ENCODE measurements at regions not wholly inside any gene's neighbourhood (a gene's known extent, or its start where the extent isn't known, plus 50 kb on each side); places are given as distances from the start of the nearest gene placed in this dataset.

- Histone ChIP-seq H3K9me3 (ENCODE audit: control insufficient read depth, low read depth, low read length) (no peaks in the 10 kb centered on the region), H3K27me3 (ENCODE audit: control insufficient read depth, insufficient read depth, low read length) (no peaks in the 10 kb centered on the region), H3K27ac (ENCODE audit: low read length) (no peak overlapping the region), H3K4me3 (ENCODE audit: low read length) (no peak overlapping the region), H3K4me1 (ENCODE audit: control insufficient read depth, insufficient read depth, low read length) (no peaks in the 10 kb centered on the region), H3K36me3 (ENCODE audit: control insufficient read depth, insufficient read depth, low read length) (no peaks in the 10 kb centered on the region)
- DNase-seq = no peak
- no CpG with 5 or more reads among the region's 4 CpGs for WGBS (ENCODE audit: insufficient coverage, low lambda C conversion rate)
Measured at GRCh38 chrX:63993936-63994335, 208.9 kb upstream of the ARHGEF9 start.

- H3K4me1 ChIP-seq (ENCODE audit: control insufficient read depth, insufficient read depth, low read length) = no peaks in the 10 kb centered on the region
- no peak for DNase-seq
- no peaks in the 10 kb centered on the region for H3K27me3 ChIP-seq (ENCODE audit: control insufficient read depth, insufficient read depth, low read length)
- H3K27ac ChIP-seq (ENCODE audit: low read length) = no peak overlapping the region
- no peaks in the 10 kb centered on the region for H3K36me3 ChIP-seq (ENCODE audit: control insufficient read depth, insufficient read depth, low read length)
- no CpG with 5 or more reads among the region's 7 CpGs for WGBS (ENCODE audit: insufficient coverage, low lambda C conversion rate)
- no peak overlapping the region for H3K4me3 ChIP-seq (ENCODE audit: low read length)
- no peaks in the 10 kb centered on the region for H3K9me3 ChIP-seq (ENCODE audit: control insufficient read depth, low read depth, low read length)
Measured at GRCh38 chrX:63985906-63986305, 200.9 kb upstream of the ARHGEF9 start.

GRCh38 chrX:63979480-63979879 is 194.5 kb upstream of the ARHGEF9 start:
- Histone ChIP-seq H3K9me3 (ENCODE audit: control insufficient read depth, low read depth, low read length) (no peaks in the 10 kb centered on the region), H3K4me1 (ENCODE audit: control insufficient read depth, insufficient read depth, low read length) (no peaks in the 10 kb centered on the region), H3K4me3 (ENCODE audit: low read length) (no peak overlapping the region), H3K27me3 (ENCODE audit: control insufficient read depth, insufficient read depth, low read length) (no peaks in the 10 kb centered on the region), H3K36me3 (ENCODE audit: control insufficient read depth, insufficient read depth, low read length) (no peaks in the 10 kb centered on the region), H3K27ac (ENCODE audit: low read length) (no peak overlapping the region)
- DNase-seq = no peak
- no CpG with 5 or more reads among the region's 1 CpG for WGBS (ENCODE audit: insufficient coverage, low lambda C conversion rate)

GRCh38 chrX:63967551-63967950 is 182.5 kb upstream of the ARHGEF9 start:
- no peak for DNase-seq
- Histone ChIP-seq H3K4me1 (ENCODE audit: control insufficient read depth, insufficient read depth, low read length) (no peaks in the 10 kb centered on the region), H3K36me3 (ENCODE audit: control insufficient read depth, insufficient read depth, low read length) (no peaks in the 10 kb centered on the region), H3K4me3 (ENCODE audit: low read length) (no peak overlapping the region), H3K27me3 (ENCODE audit: control insufficient read depth, insufficient read depth, low read length) (no peaks in the 10 kb centered on the region), H3K9me3 (ENCODE audit: control insufficient read depth, low read depth, low read length) (no peaks in the 10 kb centered on the region), H3K27ac (ENCODE audit: low read length) (no peak overlapping the region)
- no CpG with 5 or more reads among the region's 1 CpG for WGBS (ENCODE audit: insufficient coverage, low lambda C conversion rate)

- no CpG with 5 or more reads among the region's 2 CpGs for WGBS (ENCODE audit: insufficient coverage, low lambda C conversion rate)
- no peaks in the 10 kb centered on the region for H3K36me3 ChIP-seq (ENCODE audit: control insufficient read depth, insufficient read depth, low read length)
Measured at GRCh38 chrX:63963095-63963784, 178.2 kb upstream of the ARHGEF9 start.

GRCh38 chrX:63961964-63962363 is 176.9 kb upstream of the ARHGEF9 start:
- WGBS (ENCODE audit: insufficient coverage, low lambda C conversion rate) = no CpG with 5 or more reads among the region's 1 CpG
- no peaks in the 10 kb centered on the region for H3K27me3 ChIP-seq (ENCODE audit: control insufficient read depth, insufficient read depth, low read length)
- no peak for DNase-seq
- no peaks in the 10 kb centered on the region for H3K36me3 ChIP-seq (ENCODE audit: control insufficient read depth, insufficient read depth, low read length)
- H3K4me3 ChIP-seq (ENCODE audit: low read length) = no peak overlapping the region
- H3K4me1 ChIP-seq (ENCODE audit: control insufficient read depth, insufficient read depth, low read length) = no peaks in the 10 kb centered on the region
- H3K9me3 ChIP-seq (ENCODE audit: control insufficient read depth, low read depth, low read length) = no peaks in the 10 kb centered on the region
- no peak overlapping the region for H3K27ac ChIP-seq (ENCODE audit: low read length)

More at GRCh38 chrX:63963095-63963784, 178.2 kb upstream of the ARHGEF9 start:
- Histone ChIP-seq H3K27me3 (ENCODE audit: control insufficient read depth, insufficient read depth, low read length) (no peaks in the 10 kb centered on the region), H3K9me3 (ENCODE audit: control insufficient read depth, low read depth, low read length) (no peaks in the 10 kb centered on the region), H3K4me1 (ENCODE audit: control insufficient read depth, insufficient read depth, low read length) (no peaks in the 10 kb centered on the region), H3K27ac (ENCODE audit: low read length) (no peak overlapping the region), H3K4me3 (ENCODE audit: low read length) (no peak overlapping the region)
- no peak for DNase-seq

GRCh38 chrX:63959975-63960374 is 175.0 kb upstream of the ARHGEF9 start:
- Histone ChIP-seq H3K27ac (ENCODE audit: low read length) (no peak overlapping the region), H3K27me3 (ENCODE audit: control insufficient read depth, insufficient read depth, low read length) (no peaks in the 10 kb centered on the region), H3K4me3 (ENCODE audit: low read length) (no peak overlapping the region), H3K36me3 (ENCODE audit: control insufficient read depth, insufficient read depth, low read length) (no peaks in the 10 kb centered on the region), H3K4me1 (ENCODE audit: control insufficient read depth, insufficient read depth, low read length) (no peaks in the 10 kb centered on the region), H3K9me3 (ENCODE audit: control insufficient read depth, low read depth, low read length) (no peaks in the 10 kb centered on the region)
- DNase-seq = no peak

GRCh38 chrX:63958134-63958865 is 173.3 kb upstream of the ARHGEF9 start:
- Histone ChIP-seq H3K9me3 (ENCODE audit: control insufficient read depth, low read depth, low read length) (no peaks in the 10 kb centered on the region), H3K36me3 (ENCODE audit: control insufficient read depth, insufficient read depth, low read length) (no peaks in the 10 kb centered on the region), H3K27me3 (ENCODE audit: control insufficient read depth, insufficient read depth, low read length) (no peaks in the 10 kb centered on the region), H3K4me3 (ENCODE audit: low read length) (no peak overlapping the region), H3K27ac (ENCODE audit: low read length) (no peak overlapping the region), H3K4me1 (ENCODE audit: control insufficient read depth, insufficient read depth, low read length) (no peaks in the 10 kb centered on the region)
- no peak for DNase-seq
- WGBS (ENCODE audit: insufficient coverage, low lambda C conversion rate) = no CpG with 5 or more reads among the region's 2 CpGs

- no peak for DNase-seq
- H3K4me3 ChIP-seq (ENCODE audit: low read length) = no peak overlapping the region
- no peaks in the 10 kb centered on the region for H3K36me3 ChIP-seq (ENCODE audit: control insufficient read depth, insufficient read depth, low read length)
- H3K27me3 ChIP-seq (ENCODE audit: control insufficient read depth, insufficient read depth, low read length) = no peaks in the 10 kb centered on the region
- H3K9me3 ChIP-seq (ENCODE audit: control insufficient read depth, low read depth, low read length) = no peaks in the 10 kb centered on the region
- no peak overlapping the region for H3K27ac ChIP-seq (ENCODE audit: low read length)
- H3K4me1 ChIP-seq (ENCODE audit: control insufficient read depth, insufficient read depth, low read length) = no peaks in the 10 kb centered on the region
- WGBS (ENCODE audit: insufficient coverage, low lambda C conversion rate) = no CpG with 5 or more reads among the region's 2 CpGs
Measured at GRCh38 chrX:63935835-63936234, 150.8 kb upstream of the ARHGEF9 start.

GRCh38 chrX:63934791-63935190 is 149.8 kb upstream of the ARHGEF9 start:
- Histone ChIP-seq H3K27me3 (ENCODE audit: control insufficient read depth, insufficient read depth, low read length) (no peaks in the 10 kb centered on the region), H3K36me3 (ENCODE audit: control insufficient read depth, insufficient read depth, low read length) (no peaks in the 10 kb centered on the region), H3K9me3 (ENCODE audit: control insufficient read depth, low read depth, low read length) (no peaks in the 10 kb centered on the region), H3K27ac (ENCODE audit: low read length) (no peak overlapping the region), H3K4me3 (ENCODE audit: low read length) (no peak overlapping the region), H3K4me1 (ENCODE audit: control insufficient read depth, insufficient read depth, low read length) (no peaks in the 10 kb centered on the region)
- peak; percentile 8 to 40 for DNase-seq
- WGBS (ENCODE audit: insufficient coverage, low lambda C conversion rate) = no CpG with 5 or more reads among the region's 3 CpGs

- no CpG with 5 or more reads among the region's 1 CpG for WGBS (ENCODE audit: insufficient coverage, low lambda C conversion rate)
- Histone ChIP-seq H3K4me1 (ENCODE audit: control insufficient read depth, insufficient read depth, low read length) (no peaks in the 10 kb centered on the region), H3K27me3 (ENCODE audit: control insufficient read depth, insufficient read depth, low read length) (no peaks in the 10 kb centered on the region), H3K9me3 (ENCODE audit: control insufficient read depth, low read depth, low read length) (no peaks in the 10 kb centered on the region), H3K27ac (ENCODE audit: low read length) (no peak overlapping the region), H3K36me3 (ENCODE audit: control insufficient read depth, insufficient read depth, low read length) (no peaks in the 10 kb centered on the region), H3K4me3 (ENCODE audit: low read length) (no peak overlapping the region)
- no peak for DNase-seq
Measured at GRCh38 chrX:63934160-63934559, 149.1 kb upstream of the ARHGEF9 start.
